GM13977 (cell line): ENCODE measurements at regions not wholly inside any gene's neighbourhood (a gene's known extent, or its start where the extent isn't known, plus 50 kb on each side); places are given as distances from the start of the nearest gene placed in this dataset.

Experiments used
- DNase-seq: peaks from one replicate; pipeline ENCODE4 v3.0.0; 2012; ENCODE audit warnings: low spot score
- CTCF ChIP-seq: IDR thresholded peaks from 2 replicates; pipeline ENCODE4 v1.5.1; 2012; ENCODE audit warnings: mild to moderate bottlenecking, control low read depth; ENCODE audit not compliant: insufficient read depth; ENCODE audit errors: extremely low read depth, missing control alignments
- in situ Hi-C: fragments of 300-500 bp; cut with MboI; formaldehyde crosslinking; loops from one replicate; pipeline ENCODE4 v1.12.0; 2022; ENCODE audit warnings: low sequenced_read_pairs, low pct_unique_long_range_greater_than_20kb, mixed read lengths, inconsistent platforms; ENCODE audit not compliant: unreplicated experiment

GRCh38 chr3:116863822-116864589, 154.4 kb downstream of the TUSC7 start:
- peak; percentile 44 for TF ChIP-seq CTCF
- in situ Hi-C loops = no loop called here

GRCh38 chr3:116864590-116864927, 155.0 kb downstream of the TUSC7 start:
- in situ Hi-C loops = no loop called here
- no peak for TF ChIP-seq CTCF
- no peak for DNase-seq

More at GRCh38 chr3:116863822-116864589, 154.4 kb downstream of the TUSC7 start:
- DNase-seq = no peak

GRCh38 chr3:116870379-116870778, 160.8 kb downstream of the TUSC7 start:
- in situ Hi-C loops = no loop called here
- no peak for TF ChIP-seq CTCF
- DNase-seq = no peak

GRCh38 chr3:116871905-116872304, 162.3 kb downstream of the TUSC7 start:
- DNase-seq = no peak
- no peak for TF ChIP-seq CTCF
- in situ Hi-C loops = no loop called here

- DNase-seq = no peak
- in situ Hi-C loops = no loop called here
- TF ChIP-seq CTCF = no peak
Observed at GRCh38 chr3:116872688-116873087, 163.1 kb downstream of the TUSC7 start.

GRCh38 chr3:116873142-116873541, 163.6 kb downstream of the TUSC7 start:
- no peak for DNase-seq
- in situ Hi-C loops = no loop called here
- TF ChIP-seq CTCF = no peak
